ENCODE measurements at regions not wholly inside any gene's neighbourhood (a gene's known extent, or its start where the extent isn't known, plus 50 kb on each side); places are given as distances from the start of the nearest gene placed in this dataset.

DNA sequence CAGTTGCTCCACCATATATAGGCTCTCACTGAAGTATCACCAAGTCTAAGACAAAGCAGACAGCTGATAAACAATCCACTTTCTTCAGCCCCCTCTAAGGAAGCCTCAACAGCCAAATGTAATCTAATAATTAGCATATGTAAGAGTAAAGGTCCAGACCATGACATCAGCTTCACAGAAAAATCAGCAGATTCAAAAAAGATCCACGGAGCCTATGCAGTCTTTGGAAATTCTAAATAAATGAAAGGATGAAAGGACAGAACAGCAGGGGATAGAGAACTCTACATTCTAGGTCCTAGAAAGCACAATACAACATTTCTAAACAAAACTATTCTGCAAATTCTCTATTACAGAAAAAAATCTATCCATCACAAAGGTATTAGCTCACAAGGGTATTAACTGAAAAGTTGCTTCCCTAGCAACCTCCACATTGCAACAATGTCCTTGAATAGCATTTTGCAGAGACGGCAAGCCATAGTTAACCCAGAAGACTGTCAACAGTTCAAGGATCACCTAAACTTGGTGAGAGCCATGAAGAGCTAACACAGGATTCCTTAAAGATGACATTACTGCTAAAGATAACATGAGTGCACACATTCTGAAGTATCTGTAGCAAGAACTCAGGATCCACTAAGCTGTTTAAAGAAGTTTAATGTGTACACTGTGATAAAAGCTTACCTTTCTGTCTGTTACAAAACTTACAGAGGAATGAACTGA, 74.3 kb downstream of the SIPA1L2 start:
- Histone ChIP-seq H3K27ac (ENCODE audit: low read length) (no peak overlapping the region), H3K4me2 (ENCODE audit: low read length) (no peak overlapping the region)

DNA sequence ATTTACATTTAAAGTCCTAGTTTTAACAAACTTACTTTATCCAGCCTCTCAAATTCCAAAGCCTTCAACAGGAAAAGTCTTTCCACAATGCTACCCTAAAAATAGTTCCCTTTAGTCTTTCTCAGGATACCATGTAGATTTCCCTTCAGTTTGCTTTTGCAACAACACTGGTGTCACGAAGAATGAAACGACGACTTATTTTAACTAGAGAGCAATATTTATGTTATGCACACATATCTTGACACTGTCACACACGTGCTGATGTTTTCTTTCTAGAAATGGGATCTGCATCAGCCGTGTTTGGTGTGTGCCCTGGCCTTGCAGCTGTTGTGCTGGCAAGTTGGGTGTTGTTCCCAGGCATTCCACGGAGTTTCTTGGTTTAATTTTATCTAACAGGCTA, 75.5 kb downstream of the SIPA1L2 start:
- H3K27me3 ChIP-seq (ENCODE audit: insufficient read depth, low read depth, low read length): no peaks in the 10 kb centered on the region
- no peak overlapping the region for H3K4me3 ChIP-seq (ENCODE audit: low read length)
- H3K27ac ChIP-seq (ENCODE audit: low read length): no peak overlapping the region
- no peaks in the 10 kb centered on the region for H3F3A ChIP-seq (ENCODE audit: insufficient read depth, low read length, poor library complexity, severe bottlenecking)
- no peaks in the 10 kb centered on the region for H3K9me3 ChIP-seq (ENCODE audit: low read length)
- no peak overlapping the region for H2AFZ ChIP-seq (ENCODE audit: low read depth, low read length)
- H3K4me2 ChIP-seq (ENCODE audit: low read length): no peak overlapping the region
- TF ChIP-seq TAF1 (IDR thresholded peaks at IDR 0.05; ENCODE audit: low read depth) (no peak), POLR2AphosphoS5 (IDR thresholded peaks at IDR 0.05) (no peak)
- TF ChIP-seq, protein P1, sequence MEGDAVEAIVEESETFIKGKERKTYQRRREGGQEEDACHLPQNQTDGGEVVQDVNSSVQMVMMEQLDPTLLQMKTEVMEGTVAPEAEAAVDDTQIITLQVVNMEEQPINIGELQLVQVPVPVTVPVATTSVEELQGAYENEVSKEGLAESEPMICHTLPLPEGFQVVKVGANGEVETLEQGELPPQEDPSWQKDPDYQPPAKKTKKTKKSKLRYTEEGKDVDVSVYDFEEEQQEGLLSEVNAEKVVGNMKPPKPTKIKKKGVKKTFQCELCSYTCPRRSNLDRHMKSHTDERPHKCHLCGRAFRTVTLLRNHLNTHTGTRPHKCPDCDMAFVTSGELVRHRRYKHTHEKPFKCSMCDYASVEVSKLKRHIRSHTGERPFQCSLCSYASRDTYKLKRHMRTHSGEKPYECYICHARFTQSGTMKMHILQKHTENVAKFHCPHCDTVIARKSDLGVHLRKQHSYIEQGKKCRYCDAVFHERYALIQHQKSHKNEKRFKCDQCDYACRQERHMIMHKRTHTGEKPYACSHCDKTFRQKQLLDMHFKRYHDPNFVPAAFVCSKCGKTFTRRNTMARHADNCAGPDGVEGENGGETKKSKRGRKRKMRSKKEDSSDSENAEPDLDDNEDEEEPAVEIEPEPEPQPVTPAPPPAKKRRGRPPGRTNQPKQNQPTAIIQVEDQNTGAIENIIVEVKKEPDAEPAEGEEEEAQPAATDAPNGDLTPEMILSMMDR (IDR thresholded peaks at IDR 0.05; ENCODE audit: poor library complexity, severe bottlenecking): no peak
- H4K20me1 ChIP-seq (ENCODE audit: insufficient read depth): no peaks in the 10 kb centered on the region
- no peaks in the 10 kb centered on the region for H3K36me3 ChIP-seq (ENCODE audit: insufficient read depth, low read length)
- no peaks in the 10 kb centered on the region for H3K9me2 ChIP-seq (ENCODE audit: insufficient read depth, low read length)
- peaks cover 25% of the 10 kb centered on the region for H3K79me2 ChIP-seq (replicated peaks; ENCODE audit: insufficient read depth, low read length)
- H3K9ac ChIP-seq (ENCODE audit: low read length): no peak overlapping the region

More for the DNA sequence above, 74.3 kb downstream of the SIPA1L2 start:
- Histone ChIP-seq H3K9me2 (ENCODE audit: insufficient read depth, low read length) (no peaks in the 10 kb centered on the region), H3K9me3 (ENCODE audit: low read length) (no peaks in the 10 kb centered on the region), H3K27me3 (ENCODE audit: insufficient read depth, low read depth, low read length) (no peaks in the 10 kb centered on the region), H3K4me3 (ENCODE audit: low read length) (no peak overlapping the region), H3K79me2 (replicated peaks; ENCODE audit: insufficient read depth, low read length) (peaks cover 24% of the 10 kb centered on the region), H2AFZ (ENCODE audit: low read depth, low read length) (no peak overlapping the region), H4K20me1 (ENCODE audit: insufficient read depth) (no peaks in the 10 kb centered on the region), H3K36me3 (ENCODE audit: insufficient read depth, low read length) (no peaks in the 10 kb centered on the region), H3F3A (ENCODE audit: insufficient read depth, low read length, poor library complexity, severe bottlenecking) (no peaks in the 10 kb centered on the region), H3K9ac (ENCODE audit: low read length) (no peak overlapping the region)
- TF ChIP-seq, protein P1 (IDR thresholded peaks at IDR 0.05; ENCODE audit: poor library complexity, severe bottlenecking): no peak
- TF ChIP-seq SMC3 (conservative IDR thresholded peaks at IDR 0.05; ENCODE audit: poor library complexity) (no peak), POLR2AphosphoS5 (IDR thresholded peaks at IDR 0.05) (no peak), RAD21 (conservative IDR thresholded peaks at IDR 0.05) (no peak), EZH2 (IDR thresholded peaks at IDR 0.05; ENCODE audit: borderline replicate concordance, insufficient read depth, low read length, poor library complexity, severe bottlenecking) (no peak), MXI1 (conservative IDR thresholded peaks at IDR 0.05; ENCODE audit: poor library complexity, severe bottlenecking) (no peak), EP300 (conservative IDR thresholded peaks at IDR 0.05; ENCODE audit: poor library complexity, severe bottlenecking) (no peak), TAF1 (IDR thresholded peaks at IDR 0.05; ENCODE audit: low read depth) (no peak)
- TF ChIP-seq, protein P2, sequence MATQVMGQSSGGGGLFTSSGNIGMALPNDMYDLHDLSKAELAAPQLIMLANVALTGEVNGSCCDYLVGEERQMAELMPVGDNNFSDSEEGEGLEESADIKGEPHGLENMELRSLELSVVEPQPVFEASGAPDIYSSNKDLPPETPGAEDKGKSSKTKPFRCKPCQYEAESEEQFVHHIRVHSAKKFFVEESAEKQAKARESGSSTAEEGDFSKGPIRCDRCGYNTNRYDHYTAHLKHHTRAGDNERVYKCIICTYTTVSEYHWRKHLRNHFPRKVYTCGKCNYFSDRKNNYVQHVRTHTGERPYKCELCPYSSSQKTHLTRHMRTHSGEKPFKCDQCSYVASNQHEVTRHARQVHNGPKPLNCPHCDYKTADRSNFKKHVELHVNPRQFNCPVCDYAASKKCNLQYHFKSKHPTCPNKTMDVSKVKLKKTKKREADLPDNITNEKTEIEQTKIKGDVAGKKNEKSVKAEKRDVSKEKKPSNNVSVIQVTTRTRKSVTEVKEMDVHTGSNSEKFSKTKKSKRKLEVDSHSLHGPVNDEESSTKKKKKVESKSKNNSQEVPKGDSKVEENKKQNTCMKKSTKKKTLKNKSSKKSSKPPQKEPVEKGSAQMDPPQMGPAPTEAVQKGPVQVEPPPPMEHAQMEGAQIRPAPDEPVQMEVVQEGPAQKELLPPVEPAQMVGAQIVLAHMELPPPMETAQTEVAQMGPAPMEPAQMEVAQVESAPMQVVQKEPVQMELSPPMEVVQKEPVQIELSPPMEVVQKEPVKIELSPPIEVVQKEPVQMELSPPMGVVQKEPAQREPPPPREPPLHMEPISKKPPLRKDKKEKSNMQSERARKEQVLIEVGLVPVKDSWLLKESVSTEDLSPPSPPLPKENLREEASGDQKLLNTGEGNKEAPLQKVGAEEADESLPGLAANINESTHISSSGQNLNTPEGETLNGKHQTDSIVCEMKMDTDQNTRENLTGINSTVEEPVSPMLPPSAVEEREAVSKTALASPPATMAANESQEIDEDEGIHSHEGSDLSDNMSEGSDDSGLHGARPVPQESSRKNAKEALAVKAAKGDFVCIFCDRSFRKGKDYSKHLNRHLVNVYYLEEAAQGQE (IDR thresholded peaks at IDR 0.05; ENCODE audit: borderline replicate concordance): no peak
